Upper lobe of right lung (tissue), 1 donor: ENCODE measurements at regions not wholly inside any gene's neighbourhood (a gene's known extent, or its start where the extent isn't known, plus 50 kb on each side); places are given as distances from the start of the nearest gene placed in this dataset.
"Not testable (repeated sequence)": the region's sequence is repeated elsewhere in the genome, so short reads cannot be mapped to it uniquely, and the experiment has no call there.

Experiments
- ATAC-seq: fragments of 200-7000 bp; cut with Tn5 transposase; one replicate; pipeline ENCODE4 v1.9.1; 2020; ENCODE audit warnings: mild to moderate bottlenecking, moderate library complexity
- DNase-seq: peaks from one replicate; pipeline ENCODE4 v3.0.0-alpha.2; 2020
- H3K27ac ChIP-seq: fragments of 200-600 bp; one replicate; pipeline ENCODE4 v1.8.0; 2022
- H3K27me3 ChIP-seq: fragments of 200-600 bp; one replicate; pipeline ENCODE4 v1.8.0; 2022; ENCODE audit warnings: mild to moderate bottlenecking
- H3K36me3 ChIP-seq: fragments of 200-600 bp; one replicate; pipeline ENCODE4 v1.8.0; 2022
- H3K4me1 ChIP-seq: fragments of 200-600 bp; one replicate; pipeline ENCODE4 v1.8.0; 2022
- H3K4me3 ChIP-seq: fragments of 200-600 bp; one replicate; pipeline ENCODE4 v1.8.0; 2022; ENCODE audit warnings: mild to moderate bottlenecking
- H3K9me3 ChIP-seq: fragments of 200-600 bp; one replicate; pipeline ENCODE4 v1.8.0; 2022
- CTCF ChIP-seq: fragments of 200-600 bp; IDR thresholded peaks from one replicate; pipeline ENCODE4 v1.8.0; 2022; ENCODE audit warnings: antibody characterized with exemption
- intact Hi-C: fragments of 100-400 bp; cut with DNase I; formaldehyde crosslinking; loops from one replicate; pipeline ENCODE4 v1.11.0; 2022
- donor health status: DM: no; HTN: yes; CAD: no; lungs with severe emphysema.

GRCh38 chr2:90151805-90152204 is 1460.3 kb downstream of the RPIA start:
- H3K4me3 ChIP-seq, intact Hi-C loops, ATAC-seq, H3K4me1 ChIP-seq, DNase-seq, H3K9me3 ChIP-seq, H3K27me3 ChIP-seq, H3K27ac ChIP-seq, H3K36me3 ChIP-seq: not testable (repeated sequence)

GRCh38 chr2:90170978-90171377 is 1479.5 kb downstream of the RPIA start:
- H3K36me3 ChIP-seq, H3K4me3 ChIP-seq, H3K27me3 ChIP-seq, DNase-seq, ATAC-seq, H3K4me1 ChIP-seq, intact Hi-C loops, H3K27ac ChIP-seq, H3K9me3 ChIP-seq: not testable (repeated sequence)

GRCh38 chr2:90173081-90173480 is 1481.6 kb downstream of the RPIA start:
- H3K27ac ChIP-seq, H3K9me3 ChIP-seq, H3K27me3 ChIP-seq, intact Hi-C loops, ATAC-seq, H3K36me3 ChIP-seq, H3K4me1 ChIP-seq, DNase-seq, H3K4me3 ChIP-seq: not testable (repeated sequence)

- intact Hi-C loops, DNase-seq, H3K27me3 ChIP-seq, H3K27ac ChIP-seq, H3K9me3 ChIP-seq, H3K4me3 ChIP-seq, H3K36me3 ChIP-seq, H3K4me1 ChIP-seq, ATAC-seq: not testable (repeated sequence)
These were observed 1488.1 kb downstream of the RPIA start for GRCh38 chr2:90179591-90179990.

- Histone ChIP-seq H3K4me3 (no peak overlapping the region), H3K36me3 (no peaks in the 10 kb centered on the region), H3K9me3 (no peaks in the 10 kb centered on the region), H3K27ac (no peak overlapping the region), H3K27me3 (peaks cover 10% of the 10 kb centered on the region), H3K4me1 (no peaks in the 10 kb centered on the region)
- TF ChIP-seq CTCF = peak; percentile 27
- ATAC-seq = peak; percentile 67
- DNase-seq = no peak
- intact Hi-C loops = no loop called here
These were observed 1516.1 kb downstream of the RPIA start for GRCh38 chr2:90207454-90208058.

GRCh38 chr2:90209009-90209408 is 1517.5 kb downstream of the RPIA start:
- ATAC-seq = no peak
- H3K27ac ChIP-seq = no peak overlapping the region
- H3K9me3 ChIP-seq = no peaks in the 10 kb centered on the region
- peaks cover 8% of the 10 kb centered on the region for H3K27me3 ChIP-seq
- DNase-seq = no peak
- no peaks in the 10 kb centered on the region for H3K4me1 ChIP-seq
- no peak overlapping the region for H3K4me3 ChIP-seq
- intact Hi-C loops = no loop called here
- H3K36me3 ChIP-seq = no peaks in the 10 kb centered on the region
- TF ChIP-seq CTCF = no peak

GRCh38 chr2:90209806-90210205 is 1518.3 kb downstream of the RPIA start:
- Histone ChIP-seq H3K27ac (no peak overlapping the region), H3K4me3 (no peak overlapping the region), H3K36me3 (no peaks in the 10 kb centered on the region), H3K4me1 (no peaks in the 10 kb centered on the region), H3K9me3 (no peaks in the 10 kb centered on the region), H3K27me3 (peaks cover under 1% of the 10 kb centered on the region)
- TF ChIP-seq CTCF = no peak
- ATAC-seq (no peak), DNase-seq (no peak)
- intact Hi-C loops = no loop called here

- H3K9me3 ChIP-seq, H3K36me3 ChIP-seq, H3K4me3 ChIP-seq, intact Hi-C loops, ATAC-seq, H3K4me1 ChIP-seq, H3K27ac ChIP-seq, H3K27me3 ChIP-seq, DNase-seq: not testable (repeated sequence)
These were observed 1524.4 kb downstream of the RPIA start for GRCh38 chr2:90215880-90216279.

- H3K27ac ChIP-seq, H3K9me3 ChIP-seq, H3K4me3 ChIP-seq, DNase-seq, H3K36me3 ChIP-seq, ATAC-seq, H3K4me1 ChIP-seq, H3K27me3 ChIP-seq, intact Hi-C loops: not testable (repeated sequence)
These were observed 1525.3 kb downstream of the RPIA start for GRCh38 chr2:90216801-90217200.

GRCh38 chr2:90218534-90218933 is 1527.1 kb downstream of the RPIA start:
- H3K27ac ChIP-seq, H3K27me3 ChIP-seq, DNase-seq, H3K9me3 ChIP-seq, H3K36me3 ChIP-seq, ATAC-seq, H3K4me1 ChIP-seq, H3K4me3 ChIP-seq, intact Hi-C loops: not testable (repeated sequence)

GRCh38 chr2:90220623-90221299 is 1529.3 kb downstream of the RPIA start:
- DNase-seq, H3K4me3 ChIP-seq, H3K27ac ChIP-seq, H3K4me1 ChIP-seq, H3K36me3 ChIP-seq, H3K27me3 ChIP-seq, intact Hi-C loops, ATAC-seq, H3K9me3 ChIP-seq: not testable (repeated sequence)
